Mucosa of rectum (tissue), 2 donors: ENCODE measurements at regions not wholly inside any gene's neighbourhood (a gene's known extent, or its start where the extent isn't known, plus 50 kb on each side); places are given as distances from the start of the nearest gene placed in this dataset.
"Not testable (repeated sequence)": the region's sequence is repeated elsewhere in the genome, so short reads cannot be mapped to it uniquely, and the experiment has no call there.

Experiments
- H3K27ac ChIP-seq, 2 donors: one replicate each; pipeline ENCODE4 v1.7.0; 2013; ENCODE audit warnings: inconsistent platforms in 2 of 2, low read depth in 2 of 2, low read length in 2 of 2
- H3K27me3 ChIP-seq, 2 donors: one replicate each; pipeline ENCODE4 v1.7.0; 2013; ENCODE audit warnings: low read length in 2 of 2; ENCODE audit not compliant: control insufficient read depth in 2 of 2, insufficient read depth in 2 of 2
- H3K36me3 ChIP-seq, 2 donors: one replicate each; pipeline ENCODE4 v1.7.0; 2013; ENCODE audit warnings: low read length in 2 of 2; ENCODE audit not compliant: control insufficient read depth in 2 of 2, insufficient read depth in 2 of 2
- H3K4me1 ChIP-seq, 2 donors: one replicate each; pipeline ENCODE4 v1.7.0; 2013; ENCODE audit warnings: low read length in 2 of 2, mild to moderate bottlenecking in 1 of 2; ENCODE audit not compliant: control insufficient read depth in 2 of 2, insufficient read depth in 2 of 2
- H3K4me3 ChIP-seq, 2 donors: one replicate each; pipeline ENCODE4 v1.7.0; 2013; ENCODE audit warnings: low read length in 2 of 2
- H3K9ac ChIP-seq, 2 donors: one replicate each; pipeline ENCODE4 v1.7.0; 2013; ENCODE audit warnings: low read length in 2 of 2, low read depth in 1 of 2, mild to moderate bottlenecking in 1 of 2
- H3K9me3 ChIP-seq, 2 donors: one replicate each; pipeline ENCODE4 v1.7.0; 2013; ENCODE audit warnings: low read length in 2 of 2; ENCODE audit not compliant: control insufficient read depth in 2 of 2
- donor health status: healthy.
- donor health status: Normal muscosa, but diverticular disease.

DNA sequence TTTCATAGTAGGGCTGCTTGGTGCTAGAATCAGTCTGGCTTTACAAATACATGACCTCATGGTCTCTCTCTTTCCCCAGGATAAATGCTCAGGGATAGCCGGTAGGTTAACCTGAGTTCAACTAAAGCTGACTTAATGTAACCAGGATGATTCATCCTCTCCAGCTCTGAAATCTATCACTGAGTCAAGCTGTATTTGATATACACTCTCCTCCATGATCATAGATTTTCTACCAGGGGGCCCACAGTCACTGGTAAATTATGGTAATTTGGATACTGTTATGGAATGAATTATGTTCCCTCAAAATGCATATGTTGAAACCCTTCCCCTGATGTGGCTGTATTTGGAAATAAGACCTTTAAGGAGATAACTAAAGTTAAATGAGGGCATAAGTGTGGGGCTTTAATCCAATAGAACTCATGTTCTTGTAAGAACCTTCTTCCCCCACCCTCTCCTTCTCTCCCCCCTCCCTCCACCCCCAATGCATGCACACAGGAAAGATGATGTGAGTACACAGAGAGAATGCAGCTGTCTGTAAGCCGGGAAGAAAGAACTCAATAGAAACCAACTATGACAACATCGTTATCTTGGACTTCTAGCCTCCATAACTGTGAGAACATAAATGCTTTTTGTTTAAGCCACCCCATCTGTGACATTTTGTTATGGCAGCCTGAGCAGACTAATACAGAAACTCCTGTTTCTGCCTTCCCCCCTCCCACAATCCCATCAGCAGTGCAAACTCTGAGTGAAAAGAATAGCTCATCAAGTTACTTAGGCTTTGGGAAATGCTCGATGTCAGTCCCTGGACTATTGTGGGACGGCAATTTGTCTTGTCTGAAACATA, 134.9 kb upstream of the KYNU start:
- H3K27me3 ChIP-seq = no peaks in the 10 kb centered on the region
- H3K27ac ChIP-seq = no peak overlapping the region
- H3K9me3 ChIP-seq = no peaks in the 10 kb centered on the region
- no peak overlapping the region for H3K4me3 ChIP-seq
- no peak overlapping the region for H3K9ac ChIP-seq
- H3K36me3 ChIP-seq = no peaks in the 10 kb centered on the region
- no peaks in the 10 kb centered on the region for H3K4me1 ChIP-seq

DNA sequence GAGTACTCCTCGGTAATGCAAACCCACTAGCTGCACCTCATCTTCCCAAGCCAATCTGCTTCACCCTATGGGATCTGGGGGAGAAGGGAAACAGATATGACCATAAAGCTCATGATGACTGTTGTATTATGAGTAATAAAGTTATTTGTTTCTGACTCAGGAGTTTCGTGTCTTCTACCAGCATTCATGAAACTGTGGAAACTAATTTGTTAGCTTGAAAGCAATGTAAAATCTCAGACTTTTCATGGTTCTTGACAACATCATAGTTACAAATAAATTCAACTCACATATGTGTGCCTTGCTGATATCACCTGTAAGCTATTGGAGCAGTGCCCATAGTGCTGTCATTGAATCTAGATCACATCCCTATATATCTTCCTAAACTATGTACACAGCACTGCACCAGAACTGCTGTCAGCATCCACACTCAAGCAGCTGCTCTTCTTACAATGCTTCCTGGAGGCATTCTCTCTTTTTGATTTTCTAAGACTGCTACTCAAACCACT, 135.6 kb upstream of the KYNU start:
- Histone ChIP-seq H3K9ac (no peak overlapping the region), H3K4me3 (no peak overlapping the region), H3K27ac (no peak overlapping the region), H3K36me3 (no peaks in the 10 kb centered on the region), H3K27me3 (no peaks in the 10 kb centered on the region), H3K4me1 (no peaks in the 10 kb centered on the region), H3K9me3 (no peaks in the 10 kb centered on the region)

DNA sequence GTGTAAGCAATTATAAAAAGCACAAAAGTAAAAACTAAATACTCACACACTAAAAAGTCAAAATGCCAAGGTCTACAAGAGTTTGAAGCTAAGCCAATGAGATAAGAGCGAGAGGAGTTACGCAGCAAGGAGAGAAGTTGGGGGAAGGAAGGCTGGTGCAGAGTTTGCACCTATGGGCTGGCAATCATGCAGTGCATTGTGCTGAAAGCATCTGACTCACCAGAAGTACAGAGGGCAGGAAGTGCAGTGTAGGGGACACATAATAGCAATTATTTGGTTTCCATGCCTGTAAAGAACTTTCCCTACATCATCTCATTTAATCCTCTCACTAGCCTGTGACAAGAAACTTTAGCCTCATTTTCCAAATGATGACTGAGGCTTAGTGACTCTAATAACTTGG, 142.7 kb upstream of the KYNU start:
- H3K27ac ChIP-seq = no peak overlapping the region
- H3K36me3 ChIP-seq = no peaks in the 10 kb centered on the region
- no peak overlapping the region for H3K9ac ChIP-seq
- no peaks in the 10 kb centered on the region for H3K27me3 ChIP-seq
- no peak overlapping the region for H3K4me3 ChIP-seq
- no peaks in the 10 kb centered on the region for H3K4me1 ChIP-seq
- H3K9me3 ChIP-seq = no peaks in the 10 kb centered on the region

DNA sequence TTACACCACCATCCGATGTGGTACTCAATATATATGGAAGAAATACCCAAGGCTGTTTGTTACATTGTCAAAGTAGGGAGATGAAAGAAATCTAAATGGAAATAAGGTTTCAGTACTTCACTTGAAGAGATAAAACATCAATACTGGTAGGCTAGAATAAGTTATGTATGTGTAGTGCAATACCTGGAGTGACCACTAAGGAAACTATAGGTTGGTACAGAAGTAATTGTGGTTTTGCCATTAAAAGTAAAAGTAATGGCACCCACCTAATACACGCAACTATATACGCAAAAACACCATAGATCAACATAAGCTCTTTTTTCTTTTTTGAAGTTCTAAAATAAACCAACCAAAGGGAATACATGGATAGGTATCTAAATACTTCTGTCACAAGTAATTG, 143.2 kb upstream of the KYNU start:
- H3K27ac ChIP-seq = no peak overlapping the region
- H3K9ac ChIP-seq = no peak overlapping the region
- H3K36me3 ChIP-seq = no peaks in the 10 kb centered on the region
- H3K27me3 ChIP-seq = no peaks in the 10 kb centered on the region
- H3K9me3 ChIP-seq = no peaks in the 10 kb centered on the region
- no peaks in the 10 kb centered on the region for H3K4me1 ChIP-seq
- no peak overlapping the region for H3K4me3 ChIP-seq

DNA sequence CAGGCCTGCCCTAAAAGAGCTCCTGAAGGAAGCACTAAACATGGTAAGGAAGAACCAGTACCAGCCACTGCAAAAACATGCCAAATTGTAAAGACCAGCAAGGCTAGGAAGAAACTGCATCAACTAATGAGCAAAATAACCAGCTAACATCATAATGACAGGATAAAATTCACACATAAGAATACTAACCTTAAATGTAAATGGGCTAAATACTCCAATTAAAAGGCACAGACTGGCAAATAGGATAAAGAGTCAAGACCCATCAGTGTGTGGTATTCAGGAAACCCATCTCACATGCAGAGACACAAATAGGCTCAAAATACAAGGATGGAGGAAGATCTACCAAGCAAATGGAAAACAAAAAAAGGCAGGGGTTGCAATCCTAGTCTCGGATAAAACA, 147.7 kb upstream of the KYNU start:
- not testable (repeated sequence) for H3K27me3 ChIP-seq, H3K27ac ChIP-seq, H3K36me3 ChIP-seq, H3K9ac ChIP-seq, H3K4me1 ChIP-seq, H3K4me3 ChIP-seq, H3K9me3 ChIP-seq

DNA sequence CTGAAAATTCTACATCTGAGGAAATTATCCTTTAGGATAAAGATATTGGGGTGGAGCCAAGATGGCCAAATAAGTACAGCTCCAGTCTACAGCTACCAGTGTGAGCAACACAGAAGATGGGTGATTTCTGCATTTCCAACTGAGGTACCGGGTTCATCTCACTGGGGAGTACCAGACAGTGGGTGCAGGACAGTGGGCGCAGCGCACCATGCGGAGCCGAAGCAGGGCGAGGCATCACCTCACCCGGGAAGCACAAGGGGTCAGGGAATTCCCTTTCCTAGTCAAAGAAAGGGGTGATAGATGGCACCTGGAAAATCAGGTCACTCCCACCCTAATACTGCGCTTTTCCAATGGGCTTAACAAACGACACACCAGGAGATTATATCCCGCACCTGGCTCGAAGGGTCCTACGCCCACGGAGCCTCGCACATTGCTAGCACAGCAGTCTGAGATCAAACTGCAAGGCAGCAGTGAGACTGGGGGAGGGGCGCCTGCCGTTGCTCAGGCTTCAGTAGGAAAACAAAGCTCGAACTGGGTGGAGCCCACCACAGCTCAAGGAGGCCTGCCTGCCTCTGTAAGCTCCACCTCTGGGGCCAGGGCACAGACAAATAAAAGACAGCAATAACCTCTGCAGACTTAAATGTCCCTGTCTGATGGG, 149.5 kb upstream of the KYNU start:
- H3K27me3 ChIP-seq, H3K27ac ChIP-seq, H3K4me3 ChIP-seq, H3K36me3 ChIP-seq, H3K9me3 ChIP-seq, H3K9ac ChIP-seq, H3K4me1 ChIP-seq: not testable (repeated sequence)

DNA sequence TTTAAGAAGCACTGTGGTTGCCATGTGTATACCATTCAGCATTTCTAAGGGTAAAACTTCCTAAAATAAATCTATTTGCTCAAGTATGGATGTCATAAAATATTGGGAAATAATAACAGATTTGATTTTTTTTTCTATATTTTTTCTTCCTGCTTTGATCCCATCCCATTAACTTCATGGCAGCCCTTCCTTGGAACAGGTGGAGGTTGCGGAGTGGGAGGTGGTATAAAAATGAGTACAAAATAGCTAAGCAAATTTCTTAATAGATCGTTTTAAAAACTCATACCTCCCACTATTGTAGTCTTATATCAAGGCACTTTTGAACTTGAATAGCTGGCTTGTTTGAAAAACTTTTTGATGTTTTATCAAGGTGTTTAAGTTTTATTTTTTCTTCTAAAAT, 152.1 kb upstream of the KYNU start:
- Histone ChIP-seq H3K4me3 (no peak overlapping the region), H3K9ac (no peak overlapping the region), H3K36me3 (no peaks in the 10 kb centered on the region), H3K27me3 (no peaks in the 10 kb centered on the region), H3K4me1 (no peaks in the 10 kb centered on the region), H3K9me3 (no peaks in the 10 kb centered on the region), H3K27ac (no peak overlapping the region)

DNA sequence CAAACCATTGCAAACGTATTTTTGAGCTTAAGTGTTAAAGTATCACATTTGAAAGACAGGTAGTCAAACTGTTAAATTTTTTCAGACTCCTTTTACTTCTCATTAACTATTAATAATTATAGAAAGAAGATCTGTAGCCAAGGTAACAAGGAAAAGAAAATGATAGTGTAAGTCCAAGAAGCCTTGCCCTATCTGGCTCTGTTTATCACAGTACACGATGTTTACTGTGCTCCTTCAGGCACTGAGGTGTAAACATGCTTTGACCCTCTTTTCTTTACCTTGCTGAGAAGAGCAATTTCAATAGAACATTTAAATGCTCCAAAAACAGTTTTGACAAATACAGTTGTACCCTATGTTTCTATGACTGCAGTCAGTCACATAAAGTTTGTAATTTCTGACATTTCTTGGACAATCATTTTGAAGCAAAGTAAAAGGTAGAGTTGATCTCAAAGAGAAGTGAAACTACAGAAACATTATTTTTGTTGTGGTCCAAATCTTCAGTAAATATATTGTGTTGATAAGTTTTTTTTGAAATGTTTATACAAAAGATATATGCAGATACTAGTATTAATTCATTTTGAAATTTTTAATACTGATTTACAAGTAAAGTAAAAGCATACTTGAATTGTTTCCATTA, 152.6 kb upstream of the KYNU start:
- H3K27ac ChIP-seq = no peak overlapping the region
- H3K9ac ChIP-seq = no peak overlapping the region
- no peaks in the 10 kb centered on the region for H3K4me1 ChIP-seq
- no peaks in the 10 kb centered on the region for H3K36me3 ChIP-seq
- H3K27me3 ChIP-seq = no peaks in the 10 kb centered on the region
- no peaks in the 10 kb centered on the region for H3K9me3 ChIP-seq
- H3K4me3 ChIP-seq = no peak overlapping the region

DNA sequence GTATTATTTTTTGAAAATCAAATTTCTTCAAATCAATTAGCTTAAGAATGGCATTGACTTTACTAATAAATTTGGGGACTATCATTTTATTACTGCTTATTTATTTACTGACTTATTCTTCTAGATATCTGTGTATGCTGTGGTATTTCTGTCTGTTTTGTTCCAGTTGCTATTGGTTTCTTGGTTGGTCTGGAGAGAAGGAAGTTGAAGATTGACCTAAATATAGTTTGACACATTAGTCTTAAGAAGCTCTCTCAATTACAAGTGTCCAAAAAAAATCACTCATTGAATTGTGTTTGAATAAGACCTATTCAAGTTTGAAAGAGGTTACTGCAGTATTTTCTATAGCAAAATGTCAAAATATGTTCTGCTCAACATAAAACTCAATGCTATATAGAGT, 153.3 kb upstream of the KYNU start:
- H3K9me3 ChIP-seq = no peaks in the 10 kb centered on the region
- no peak overlapping the region for H3K9ac ChIP-seq
- no peaks in the 10 kb centered on the region for H3K4me1 ChIP-seq
- no peak overlapping the region for H3K27ac ChIP-seq
- no peak overlapping the region for H3K4me3 ChIP-seq
- H3K36me3 ChIP-seq = no peaks in the 10 kb centered on the region
- no peaks in the 10 kb centered on the region for H3K27me3 ChIP-seq

DNA sequence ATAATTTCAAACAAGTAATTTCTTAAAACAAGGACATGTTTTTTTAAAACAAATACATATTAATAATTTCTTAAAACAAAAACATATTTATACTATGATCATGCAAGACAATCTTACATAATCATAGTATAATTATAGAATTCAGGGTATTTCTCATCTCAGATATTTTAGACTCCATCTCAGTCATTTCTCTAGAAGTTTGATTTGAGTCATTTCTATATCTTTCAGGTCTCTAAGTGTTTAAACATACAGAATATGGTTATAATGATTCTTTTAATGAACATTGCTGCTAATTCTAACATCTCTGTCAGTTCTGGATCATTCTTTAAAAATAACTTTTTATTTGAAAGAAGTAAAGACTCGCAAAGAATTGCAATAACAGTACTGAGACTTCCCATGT, 154.2 kb upstream of the KYNU start:
- H3K9ac ChIP-seq = no peak overlapping the region
- no peak overlapping the region for H3K27ac ChIP-seq
- no peaks in the 10 kb centered on the region for H3K36me3 ChIP-seq
- no peaks in the 10 kb centered on the region for H3K9me3 ChIP-seq
- no peaks in the 10 kb centered on the region for H3K27me3 ChIP-seq
- H3K4me3 ChIP-seq = no peak overlapping the region
- no peaks in the 10 kb centered on the region for H3K4me1 ChIP-seq
